Uterus (tissue), 3 donors: ENCODE measurements at regions not wholly inside any gene's neighbourhood (a gene's known extent, or its start where the extent isn't known, plus 50 kb on each side); places are given as distances from the start of the nearest gene placed in this dataset.

ENCODE experiments used
- DNase-seq, 2 donors: peaks; one replicate each; pipeline ENCODE4 v3.0.0-alpha.2; 2019 to 2020
- H3K27ac ChIP-seq, 2 donors: fragments of 200-600 bp; sonication (generic); 1 replicate in 1 of 2; 2 replicates in 1 of 2; pipeline ENCODE4 v1.5.1; 2016 to 2018
- H3K27me3 ChIP-seq, 2 donors: fragments of 200-600 bp; sonication (generic); one replicate each; pipeline ENCODE4 v1.5.1; 2018 to 2019; ENCODE audit warnings: control low read depth in 1 of 2
- H3K36me3 ChIP-seq, 2 donors: fragments of 200-600 bp; sonication (generic); one replicate each; pipeline ENCODE4 v1.5.1; 2019; ENCODE audit warnings: control low read depth in 1 of 2
- H3K4me1 ChIP-seq, 2 donors: fragments of 200-600 bp; sonication (generic); one replicate each; pipeline ENCODE4 v1.5.1; 2018 to 2019; ENCODE audit warnings: control low read depth in 1 of 2
- H3K4me3 ChIP-seq, 2 donors: fragments of 200-600 bp; sonication (generic); 1 replicate in 1 of 2; 2 replicates in 1 of 2; pipeline ENCODE4 v1.5.1; 2018 to 2019; ENCODE audit warnings: mild to moderate bottlenecking in 1 of 2
- H3K9me3 ChIP-seq, 2 donors: fragments of 200-600 bp; sonication (generic); one replicate each; pipeline ENCODE4 v1.5.1; 2019; ENCODE audit warnings: control low read depth in 1 of 2
- CTCF ChIP-seq, 4 experiments: fragments of 200-600 bp in 2 of 4; fragments of 450-650 bp in 2 of 4; sonication (generic) in 2 of 4; IDR thresholded peaks; one replicate each; pipeline ENCODE4 v1.5.1; 2016 to 2019; ENCODE audit warnings: antibody characterized with exemption in 4 of 4, mild to moderate bottlenecking in 2 of 4, moderate library complexity in 1 of 4
- POLR2A ChIP-seq, 2 donors: fragments of 450-650 bp; IDR thresholded peaks; one replicate each; pipeline ENCODE4 v1.6.1; 2016; ENCODE audit warnings: antibody characterized with exemption in 2 of 2, mild to moderate bottlenecking in 1 of 2, moderate library complexity in 1 of 2
- intact Hi-C: fragments of 100-400 bp; cut with DNase I; formaldehyde crosslinking; loops from one replicate; pipeline ENCODE4 v1.15.1; 2023; ENCODE audit warnings: low total_unique reads
- donor health status: DM: yes; HTN: yes; CAD: no.

- no peak overlapping the region for H3K27ac ChIP-seq
- no peak for DNase-seq
- intact Hi-C loops: no loop called here
- no peaks in the 10 kb centered on the region for H3K36me3 ChIP-seq
- no peaks in the 10 kb centered on the region for H3K4me1 ChIP-seq
- no peak for TF ChIP-seq CTCF (IDR thresholded peaks at IDR 0.05)
- TF ChIP-seq POLR2A (IDR thresholded peaks at IDR 0.05): no peak
- no peaks in the 10 kb centered on the region for H3K9me3 ChIP-seq
- no peak overlapping the region for H3K4me3 ChIP-seq
- H3K27me3 ChIP-seq: no peaks in the 10 kb centered on the region
Observed at GRCh38 chr15:69725275-69725674, 272.7 kb downstream of the RPLP1 start.

- Histone ChIP-seq H3K9me3 (no peaks in the 10 kb centered on the region), H3K4me1 (no peaks in the 10 kb centered on the region), H3K36me3 (no peaks in the 10 kb centered on the region), H3K4me3 (no peak overlapping the region), H3K27ac (no peak overlapping the region), H3K27me3 (no peaks in the 10 kb centered on the region)
- TF ChIP-seq POLR2A (IDR thresholded peaks at IDR 0.05) (no peak), CTCF (IDR thresholded peaks at IDR 0.05) (no peak)
- intact Hi-C loops: no loop called here
- no peak for DNase-seq
Observed at GRCh38 chr15:69725957-69726356, 273.3 kb downstream of the RPLP1 start.

- H3K27me3 ChIP-seq: no peaks in the 10 kb centered on the region
- no peaks in the 10 kb centered on the region for H3K4me1 ChIP-seq
- H3K36me3 ChIP-seq: no peaks in the 10 kb centered on the region
- intact Hi-C loops: no loop called here
- no peak overlapping the region for H3K27ac ChIP-seq
- TF ChIP-seq CTCF (IDR thresholded peaks at IDR 0.05) (no peak), POLR2A (IDR thresholded peaks at IDR 0.05) (no peak)
- no peaks in the 10 kb centered on the region for H3K9me3 ChIP-seq
- DNase-seq: no peak
- H3K4me3 ChIP-seq: no peak overlapping the region
Observed at GRCh38 chr15:69727121-69727924, 274.7 kb downstream of the RPLP1 start.

GRCh38 chr15:69729167-69729748 is 276.6 kb downstream of the RPLP1 start:
- DNase-seq: no peak
- no peaks in the 10 kb centered on the region for H3K36me3 ChIP-seq
- H3K4me1 ChIP-seq: no peaks in the 10 kb centered on the region
- no peak overlapping the region for H3K4me3 ChIP-seq
- TF ChIP-seq CTCF (IDR thresholded peaks at IDR 0.05): peak; percentile 40 to 50 (median 44)
- TF ChIP-seq POLR2A (IDR thresholded peaks at IDR 0.05): no peak
- H3K27me3 ChIP-seq: no peaks in the 10 kb centered on the region
- no peaks in the 10 kb centered on the region for H3K9me3 ChIP-seq
- intact Hi-C loops: no loop called here
- H3K27ac ChIP-seq: no peak overlapping the region

GRCh38 chr15:69730281-69731080 is 277.9 kb downstream of the RPLP1 start:
- intact Hi-C loops: no loop called here

More at GRCh38 chr15:69730281-69731080, 277.9 kb downstream of the RPLP1 start:
- TF ChIP-seq POLR2A (IDR thresholded peaks at IDR 0.05): no peak
- no peak for TF ChIP-seq CTCF (IDR thresholded peaks at IDR 0.05)
- no peaks in the 10 kb centered on the region for H3K36me3 ChIP-seq
- H3K27ac ChIP-seq: no peak overlapping the region
- H3K4me1 ChIP-seq: no peaks in the 10 kb centered on the region
- H3K4me3 ChIP-seq: no peak overlapping the region
- no peak for DNase-seq
- H3K27me3 ChIP-seq: no peaks in the 10 kb centered on the region
- no peaks in the 10 kb centered on the region for H3K9me3 ChIP-seq
